ENCODE measurements at regions not wholly inside any gene's neighbourhood (a gene's known extent, or its start where the extent isn't known, plus 50 kb on each side); places are given as distances from the start of the nearest gene placed in this dataset.

DNA sequence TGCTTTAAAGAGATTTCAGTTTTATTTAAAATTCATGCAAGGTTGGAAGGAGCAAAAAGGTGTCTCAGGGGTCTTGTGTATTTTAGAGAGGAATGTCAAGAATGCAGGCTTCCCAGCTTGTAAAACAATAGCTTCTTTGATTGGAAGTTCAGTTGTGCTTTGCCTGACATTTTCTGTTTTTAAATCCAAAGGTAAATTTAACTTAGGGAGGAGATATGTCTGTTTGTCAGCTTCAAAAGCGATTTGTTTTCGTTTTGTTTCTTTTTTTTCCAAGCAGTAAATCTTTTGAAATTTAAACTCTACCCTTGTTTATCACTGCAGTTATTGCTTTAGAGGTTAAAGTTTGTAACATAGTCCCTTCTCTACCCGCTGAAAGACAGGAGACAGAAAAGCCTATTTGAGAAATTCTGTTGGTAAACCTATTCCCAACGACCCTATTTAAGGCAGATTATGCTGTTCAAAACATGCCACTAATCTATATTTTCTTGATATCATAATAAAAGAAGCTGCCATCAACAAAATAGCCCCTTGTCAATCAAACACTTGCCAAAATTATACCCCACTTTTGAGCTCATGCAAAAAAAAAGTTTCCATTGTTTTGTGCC lies 639.6 kb downstream of the IRS1 start:
- no peak for DNase-seq (ENCODE audit: low read depth)

DNA sequence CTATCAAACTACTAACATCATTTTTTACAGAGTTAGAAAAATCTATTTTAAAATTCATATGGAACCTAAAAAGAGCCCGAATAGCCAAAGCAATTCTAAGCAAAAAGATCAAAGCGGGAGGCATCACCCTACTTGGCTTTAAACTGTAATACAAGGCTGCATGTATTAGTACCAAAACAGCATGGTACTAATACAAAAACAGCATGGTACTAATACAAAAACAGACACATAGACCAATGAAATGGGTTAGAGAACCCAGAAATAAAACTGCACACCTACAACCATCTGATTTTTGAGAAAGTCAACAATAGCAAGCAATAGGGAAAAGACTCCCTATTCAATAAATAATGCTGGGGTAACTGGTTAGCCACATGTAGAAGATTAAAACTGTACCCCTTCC lies 640.7 kb downstream of the IRS1 start:
- DNase-seq (ENCODE audit: low read depth) = no peak

GRCh38 chr2:226158229-226158628 lies 641.4 kb downstream of the IRS1 start:
- no peak for DNase-seq (ENCODE audit: low read depth)

- no peak for DNase-seq (ENCODE audit: low read depth)
Observed at GRCh38 chr2:226155093-226155875, 644.3 kb downstream of the IRS1 start.

DNA sequence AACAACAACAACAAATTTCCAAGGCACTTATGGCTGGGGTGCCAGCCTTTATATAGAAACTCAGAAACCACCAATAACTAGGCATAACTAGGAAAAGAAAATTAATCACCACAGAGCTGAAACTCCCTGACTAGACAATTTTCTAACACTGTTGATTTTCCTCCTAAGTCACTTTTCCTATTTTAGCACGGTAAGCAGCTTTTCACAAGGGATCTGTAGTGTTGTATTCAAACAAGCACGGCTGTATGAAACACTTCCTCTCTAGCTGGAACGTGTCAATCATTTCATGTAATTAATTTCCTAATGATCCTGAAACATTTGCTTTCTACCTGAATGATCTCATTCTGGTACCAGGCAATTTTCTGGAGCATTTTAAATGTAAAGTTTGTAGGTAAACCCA lies 645.0 kb downstream of the IRS1 start:
- DNase-seq (ENCODE audit: low read depth) = no peak

DNA sequence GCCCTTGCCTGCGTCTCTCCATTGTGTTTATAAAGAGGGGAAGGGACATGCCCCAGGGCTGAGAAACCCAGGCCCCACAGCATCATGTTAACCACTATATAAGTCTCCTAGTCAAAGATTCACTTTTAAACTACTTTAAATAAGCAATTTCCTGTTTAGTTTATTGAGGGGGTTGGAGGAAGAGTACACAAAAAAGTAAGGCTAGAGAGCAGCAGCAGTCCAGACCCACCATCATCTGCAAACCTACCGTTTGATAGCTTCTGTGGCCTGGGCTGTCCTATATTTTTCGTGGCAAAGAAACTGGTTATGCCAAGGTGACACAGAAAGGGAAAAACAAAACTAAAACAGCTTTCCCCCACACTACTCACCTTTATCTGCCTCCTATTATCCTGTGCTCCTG lies 646.1 kb downstream of the IRS1 start:
- no peak for DNase-seq (ENCODE audit: low read depth)

DNA sequence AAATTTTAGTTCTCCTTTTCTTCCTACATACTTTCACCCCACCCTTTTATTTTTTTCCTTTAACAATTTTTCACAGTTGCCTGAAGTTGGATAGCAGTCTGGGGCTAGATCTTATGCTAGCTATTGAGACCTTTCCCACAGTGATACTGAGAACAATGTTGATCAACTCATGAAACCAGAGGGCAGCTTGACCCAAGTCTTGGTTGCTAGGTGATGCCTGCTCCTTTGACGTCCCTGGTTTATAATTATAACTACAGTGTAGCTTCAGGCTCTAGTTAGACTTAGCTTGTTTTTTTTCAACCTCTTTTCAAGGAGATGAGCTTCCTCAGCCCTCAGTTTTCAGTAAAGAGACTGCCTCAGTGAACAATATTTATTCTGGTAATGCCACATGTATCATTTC lies 648.5 kb downstream of the IRS1 start:
- no peak for DNase-seq (ENCODE audit: low read depth)

DNA sequence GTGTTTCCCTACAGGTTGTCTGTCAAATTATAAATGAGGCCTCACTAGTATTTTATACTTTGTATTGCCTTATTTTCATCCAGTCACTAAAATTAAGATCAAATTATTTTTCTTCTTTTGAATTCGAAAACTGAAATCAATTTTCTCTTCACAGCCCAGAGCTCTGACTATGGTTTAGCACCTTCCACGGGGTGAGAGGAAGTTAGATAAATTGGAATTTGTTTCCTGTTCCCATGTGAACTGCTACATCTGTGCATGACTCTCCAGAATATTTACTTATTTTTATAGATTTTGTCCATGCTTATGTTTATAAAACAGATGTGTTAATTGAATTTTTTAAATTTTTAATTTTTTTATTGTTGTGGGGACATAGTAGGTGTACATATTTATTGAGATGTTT lies 656.5 kb downstream of the IRS1 start:
- DNase-seq (ENCODE audit: low read depth) = no peak

- no peak for DNase-seq (ENCODE audit: low read depth)
Observed at GRCh38 chr2:226142463-226142862, 657.2 kb downstream of the IRS1 start.

- no peak for DNase-seq (ENCODE audit: low read depth)
Observed at GRCh38 chr2:226140594-226140993, 659.0 kb downstream of the IRS1 start.

DNA sequence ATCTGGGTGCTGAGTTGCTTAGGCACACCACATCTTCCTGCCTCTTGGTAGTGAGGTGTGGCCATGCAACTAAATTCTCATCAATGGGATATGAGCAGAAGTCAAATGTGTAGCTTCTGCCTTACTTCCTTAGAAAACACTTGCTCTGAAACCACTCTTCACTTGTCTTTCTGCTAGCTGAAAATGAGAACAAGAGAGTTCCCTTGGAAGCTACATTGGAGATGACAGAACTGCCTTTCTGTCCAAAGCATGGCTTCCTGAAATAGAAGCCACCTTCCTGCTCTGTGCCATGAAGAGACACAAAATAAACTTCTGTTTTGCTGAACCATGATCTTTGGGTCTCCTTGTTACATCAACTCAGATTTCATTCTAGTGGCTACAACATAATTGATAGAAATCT lies 659.9 kb downstream of the IRS1 start:
- no peak for DNase-seq (ENCODE audit: low read depth)

DNA sequence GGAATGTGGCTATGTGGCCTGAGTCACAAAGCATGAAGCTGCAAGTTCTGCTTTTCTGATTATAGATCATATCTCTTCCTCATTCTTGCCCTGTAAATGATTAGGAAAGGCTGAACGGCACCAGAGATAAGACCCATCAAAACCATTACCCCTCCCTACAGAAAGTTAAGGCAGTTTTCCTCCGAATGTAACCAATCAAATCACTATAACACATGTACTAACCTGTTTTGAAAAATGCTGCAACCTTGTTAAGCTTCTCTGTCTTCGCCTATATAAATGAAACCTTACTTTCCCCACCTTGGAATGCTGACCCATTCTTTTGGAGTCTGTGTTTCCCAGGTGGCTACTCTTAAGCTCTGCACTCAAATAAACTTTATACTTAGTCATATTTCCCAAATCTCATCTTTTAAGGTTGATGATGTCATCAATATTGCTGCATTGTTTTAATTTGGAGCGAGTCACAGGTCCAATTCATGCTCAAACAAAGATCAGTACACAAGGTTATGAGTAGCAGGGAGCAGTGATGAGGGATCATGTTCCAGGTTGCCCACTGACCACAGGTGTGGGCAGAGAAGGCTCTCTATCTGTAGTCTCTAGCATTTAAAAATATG lies 662.3 kb downstream of the IRS1 start:
- no peak for DNase-seq (ENCODE audit: low read depth)

GRCh38 chr2:226136739-226137138 lies 662.9 kb downstream of the IRS1 start:
- no peak for DNase-seq (ENCODE audit: low read depth)

DNA sequence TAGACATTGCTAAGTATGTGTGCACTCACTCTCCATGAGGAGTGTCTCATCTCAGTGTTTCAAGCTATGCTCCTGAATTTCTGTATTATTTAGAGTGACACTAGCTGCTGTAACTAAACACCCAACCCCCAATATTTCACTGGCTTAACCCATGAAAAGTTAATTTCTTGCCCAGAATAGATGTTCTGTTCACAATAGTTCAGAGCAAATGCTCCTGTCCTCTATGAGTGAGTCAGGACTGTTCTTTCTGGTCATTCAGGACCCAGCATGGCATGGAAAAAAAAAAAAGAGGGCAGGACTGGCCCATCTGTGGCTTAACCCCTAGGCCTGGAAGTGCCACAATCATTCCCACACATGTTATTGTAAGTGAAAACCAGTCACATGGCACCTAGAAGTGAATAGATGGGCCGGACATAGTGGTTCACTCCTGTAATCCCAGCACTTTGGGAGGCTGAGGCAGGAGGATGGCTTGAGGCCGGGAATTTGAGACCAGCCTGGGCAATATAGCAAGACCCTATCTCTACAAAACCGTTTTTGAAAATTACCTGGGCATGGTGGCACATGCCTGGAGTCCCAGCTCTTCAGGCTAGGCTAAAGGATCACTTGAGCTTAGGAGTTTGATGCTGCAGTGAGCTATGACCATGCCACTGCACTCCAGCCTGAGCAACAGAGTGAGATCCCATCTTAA lies 663.6 kb downstream of the IRS1 start:
- no peak for DNase-seq (ENCODE audit: low read depth)

- DNase-seq (ENCODE audit: low read depth) = no peak
Observed at GRCh38 chr2:226132323-226133215, 667.1 kb downstream of the IRS1 start.

DNA sequence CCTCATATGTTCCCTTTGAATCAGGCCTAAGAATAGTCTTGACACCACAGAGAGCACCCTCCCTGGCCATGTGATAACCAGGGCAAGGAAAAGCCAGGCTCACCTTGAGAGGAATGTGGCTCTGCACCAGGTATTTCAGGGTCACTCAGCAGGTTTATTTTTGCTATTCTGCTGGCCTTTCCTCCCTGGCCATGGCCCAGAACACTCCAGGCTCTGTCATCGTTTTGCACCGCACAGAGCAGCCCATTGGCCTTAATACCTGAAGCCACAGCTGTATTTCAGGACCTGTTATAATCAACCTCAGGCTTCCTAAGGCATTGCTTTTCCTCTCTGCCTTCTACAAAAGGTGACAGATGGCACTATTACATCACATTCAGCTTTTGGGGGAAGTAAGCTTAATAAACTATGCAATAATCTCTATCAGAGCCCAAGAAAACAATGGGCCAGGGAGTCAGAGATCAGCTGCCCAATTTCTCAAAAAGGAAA lies 668.3 kb downstream of the IRS1 start:
- DNase-seq (ENCODE audit: low read depth) = no peak

- DNase-seq (ENCODE audit: low read depth) = no peak
Observed at GRCh38 chr2:226130192-226130591, 669.4 kb downstream of the IRS1 start.

DNA sequence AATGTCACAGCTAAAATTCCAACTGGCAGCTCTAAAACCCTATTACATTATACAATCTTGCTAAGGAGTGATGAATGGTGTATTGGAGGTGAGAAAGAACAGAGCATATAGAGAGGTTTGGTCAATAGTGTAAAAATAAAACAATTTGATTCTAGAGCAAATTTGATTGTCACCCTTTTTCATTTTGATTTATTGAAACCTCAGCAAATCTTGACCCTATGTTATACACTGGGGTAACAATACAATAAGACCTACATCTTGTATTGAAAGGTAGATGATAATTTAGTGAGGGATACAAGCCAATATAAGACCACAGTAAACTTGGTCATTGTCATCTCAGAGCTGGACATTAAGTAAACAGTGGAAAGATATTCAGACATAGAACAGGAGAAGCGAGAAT lies 671.9 kb downstream of the IRS1 start:
- no peak for DNase-seq (ENCODE audit: low read depth)

GRCh38 chr2:226126104-226126503 lies 673.5 kb downstream of the IRS1 start:
- no peak for DNase-seq (ENCODE audit: low read depth)

DNA sequence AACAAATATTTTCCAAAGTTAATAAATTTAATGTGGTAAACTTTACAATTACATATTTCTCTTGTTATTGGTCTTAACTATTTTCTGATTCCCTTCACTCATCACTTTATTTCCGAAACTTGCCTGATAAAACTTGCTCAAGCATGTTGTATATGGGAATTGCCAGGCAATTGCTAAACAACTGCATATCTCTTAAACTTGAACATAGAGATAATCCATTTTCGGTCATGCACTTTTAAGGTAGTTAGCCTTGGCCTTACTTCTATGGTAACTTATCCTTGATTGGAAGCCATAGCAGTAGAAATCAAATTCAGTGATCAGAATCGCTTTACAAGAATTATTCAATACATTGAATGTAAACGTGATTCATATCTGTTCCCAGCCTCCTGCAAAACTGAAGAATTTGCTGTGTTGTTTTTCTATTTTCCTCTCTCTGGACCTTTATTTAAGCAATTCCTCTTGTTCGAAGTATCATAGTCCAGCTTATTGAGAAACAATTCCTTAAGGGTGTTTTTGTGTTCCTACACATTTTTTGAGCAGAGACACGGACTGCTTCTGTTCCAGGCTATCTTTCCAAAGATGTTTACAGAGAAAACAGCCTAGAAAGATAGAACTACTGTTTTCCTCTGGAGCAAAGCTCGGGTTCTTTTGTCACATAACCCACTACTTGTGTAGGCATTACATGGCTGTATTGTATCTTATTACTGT lies 674.3 kb downstream of the IRS1 start:
- no peak for DNase-seq (ENCODE audit: low read depth)

DNA sequence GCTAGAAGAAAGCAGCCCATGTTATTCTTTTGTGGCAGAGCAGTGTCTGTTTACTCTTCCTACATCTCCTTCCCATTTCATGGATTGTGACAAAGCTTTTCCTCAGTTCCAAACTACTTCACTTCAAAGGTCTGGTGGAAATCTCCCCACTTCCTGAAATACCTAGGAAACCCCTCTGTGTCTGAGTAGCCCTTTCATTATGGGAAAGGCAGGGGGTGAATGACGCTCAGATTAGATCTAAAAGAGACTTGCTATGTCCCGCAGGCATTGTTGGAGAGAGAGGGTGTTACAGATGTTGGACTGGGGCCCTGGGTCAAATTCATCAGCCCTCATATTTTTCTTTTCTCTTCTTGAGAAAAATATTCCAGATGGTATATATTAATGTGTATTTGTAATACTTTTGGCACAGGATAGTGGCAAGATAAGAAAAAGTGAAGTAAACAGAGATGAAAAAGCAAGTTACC lies 675.0 kb downstream of the IRS1 start:
- no peak for DNase-seq (ENCODE audit: low read depth)

Data from stimulated activated CD8-positive, alpha-beta memory T cell treated with anti-CD3 and anti-CD28 coated beads, Interleukin-12 subunit alpha, Interleukin-12 subunit beta, amount 100 ng/mL, for 4 hours (primary cell).